Suppressor macrophage treated with lipopolysaccharide for 4 hours (primary cell): ENCODE measurements at regions not wholly inside any gene's neighbourhood (a gene's known extent, or its start where the extent isn't known, plus 50 kb on each side); places are given as distances from the start of the nearest gene placed in this dataset.
A peak's percentile ranks its signal among the peaks of the same experiment; 100 is the strongest.

Source experiments
- DNase-seq: peaks from one replicate; pipeline ENCODE4 v3.0.0-alpha.2; 2020

- no peak for DNase-seq
Measured at GRCh38 chr2:10238991-10239485, 63.7 kb upstream of the HPCAL1 start.

DNA sequence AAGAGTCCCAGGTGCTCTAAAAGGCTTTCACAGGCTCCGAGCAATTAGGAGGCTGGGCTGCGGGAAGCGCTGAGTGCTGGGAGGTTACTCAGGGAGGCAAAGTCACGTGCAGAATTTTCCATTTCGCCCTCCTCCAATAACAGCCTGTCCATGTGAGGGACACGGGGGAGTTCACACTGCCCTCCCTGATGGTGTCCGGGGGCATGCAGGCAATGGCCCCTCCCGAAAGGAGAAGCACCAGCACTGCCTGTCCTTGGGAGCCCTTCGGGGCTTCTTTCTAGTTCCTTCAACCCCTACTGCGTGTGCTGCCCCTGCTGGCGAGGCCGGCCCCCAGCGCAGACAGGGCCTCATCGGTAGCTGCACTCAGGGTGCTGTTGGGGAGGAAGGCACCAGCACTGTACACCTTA is 63.1 kb upstream of the HPCAL1 start:
- DNase-seq, result no peak

DNA sequence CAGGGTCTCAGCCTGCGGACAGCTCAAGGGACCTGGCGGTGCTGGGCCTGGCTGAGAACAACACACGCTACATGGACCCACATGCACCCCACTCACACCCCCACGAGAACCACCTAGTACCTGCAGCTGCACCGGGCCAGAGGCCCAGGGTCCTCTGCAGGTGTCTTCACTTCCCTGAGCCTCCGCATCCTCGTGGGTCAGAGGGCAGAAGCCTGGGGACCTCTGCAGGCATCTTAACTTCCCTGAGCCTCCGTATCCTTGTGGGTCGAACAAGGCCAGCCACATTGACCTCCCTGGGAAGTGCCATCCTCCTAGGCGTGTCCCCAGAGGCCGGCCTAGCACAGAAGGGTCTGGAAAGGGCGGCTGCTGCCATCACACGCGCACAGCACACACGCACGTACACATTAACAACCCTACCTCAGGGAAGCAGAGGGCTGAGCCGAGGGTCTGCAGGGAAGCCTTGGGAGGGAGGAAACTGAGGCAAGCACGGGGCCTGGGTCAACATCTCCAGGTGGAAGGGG is 62.5 kb upstream of the HPCAL1 start:
- no peak for DNase-seq

- no peak for DNase-seq
Measured at GRCh38 chr2:10240911-10241610, 61.6 kb upstream of the HPCAL1 start.

- peak; percentile 52 for DNase-seq
Measured at GRCh38 chr2:10241641-10242430, 60.9 kb upstream of the HPCAL1 start.

GRCh38 chr2:10242451-10242850 is 60.3 kb upstream of the HPCAL1 start:
- no peak for DNase-seq

- no peak for DNase-seq
Measured at GRCh38 chr2:10242998-10243925, 59.4 kb upstream of the HPCAL1 start.

DNA sequence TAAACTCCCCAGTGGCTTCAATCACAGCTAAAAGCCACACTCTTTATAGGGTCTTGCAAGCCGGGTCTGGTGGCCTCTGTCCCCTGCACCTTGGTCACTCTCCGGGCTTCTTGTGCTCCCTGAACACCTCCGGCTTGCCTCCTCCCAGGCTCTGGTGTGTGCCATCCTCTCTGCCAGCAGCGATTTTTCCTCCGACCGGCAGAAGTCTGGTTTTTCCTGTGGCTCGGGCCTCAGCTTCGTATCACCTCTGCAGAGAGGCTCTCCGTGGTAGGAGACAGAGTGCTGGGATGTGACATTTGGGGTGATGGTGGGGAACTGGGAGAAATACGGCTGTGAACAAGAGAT is 58.8 kb upstream of the HPCAL1 start:
- DNase-seq, result no peak

DNA sequence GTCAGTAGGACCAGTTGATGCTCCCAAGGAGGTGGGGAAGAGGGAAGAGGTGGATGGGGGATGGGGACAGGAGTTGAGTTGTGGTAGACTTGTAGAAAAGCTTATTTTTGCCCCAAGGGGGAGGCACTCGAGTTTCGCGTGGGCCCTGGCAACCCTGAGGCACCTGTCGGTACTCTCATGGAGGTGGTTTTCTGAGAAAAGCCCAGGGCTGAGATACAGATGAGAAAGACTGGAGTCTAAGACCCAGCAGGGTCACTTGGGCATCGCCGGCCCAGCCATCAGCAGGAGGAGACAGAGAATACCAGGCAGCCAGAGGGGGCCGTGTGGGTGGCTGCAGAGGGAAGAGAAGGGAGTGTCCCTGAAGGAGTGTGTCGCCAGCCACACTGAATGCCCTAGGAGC is 57.7 kb upstream of the HPCAL1 start:
- DNase-seq, result no peak

- no peak for DNase-seq
Measured at GRCh38 chr2:10245661-10246060, 57.0 kb upstream of the HPCAL1 start.

GRCh38 chr2:10246370-10246769 is 56.3 kb upstream of the HPCAL1 start:
- DNase-seq, result no peak

GRCh38 chr2:10246831-10247230 is 55.9 kb upstream of the HPCAL1 start:
- DNase-seq, result peak; percentile 8

- no peak for DNase-seq
Measured at GRCh38 chr2:10249798-10250197, 52.9 kb upstream of the HPCAL1 start.

GRCh38 chr2:10252224-10252623 is 50.5 kb upstream of the HPCAL1 start:
- no peak for DNase-seq

GRCh38 chr2:10252661-10253060 is 50.0 kb upstream of the HPCAL1 start:
- no peak for DNase-seq
